ENCODE measurements at regions not wholly inside any gene's neighbourhood (a gene's known extent, or its start where the extent isn't known, plus 50 kb on each side); places are given as distances from the start of the nearest gene placed in this dataset.

- Histone ChIP-seq H3K23me2 (ENCODE audit: low read depth, low read length) (no peaks in the 10 kb centered on the region; the same call in 1 of the 2 replicates), H3K36me3 (ENCODE audit: control insufficient read depth in 2 of 4, insufficient read depth in 4 of 4, low read length in 3 of 4) (no peaks in the 10 kb centered on the region), H3K79me1 (ENCODE audit: low read depth, low read length) (no peaks in the 10 kb centered on the region), H3K9ac (replicated peaks in 1 of 4; ENCODE audit: extremely low read depth in 1 of 4, low read depth in 3 of 4, low read length in 3 of 4) (no peak overlapping the region), H2BK120ac (replicated peaks; ENCODE audit: low read depth, low read length) (no peak overlapping the region), H4K8ac (ENCODE audit: extremely low read depth, insufficient read depth, low read length) (no peak overlapping the region), H3K4ac (replicated peaks; ENCODE audit: insufficient read length, low read depth, low read length) (no peak overlapping the region), H4K20me1 (replicated peaks in 1 of 2; ENCODE audit: control insufficient read depth in 1 of 2, insufficient read depth in 2 of 2, low read length in 2 of 2) (no peaks in the 10 kb centered on the region), H2BK15ac (ENCODE audit: low read length) (no peak overlapping the region), H3K9me3 (ENCODE audit: insufficient read depth in 2 of 2, low read depth in 1 of 2, low read length in 1 of 2) (no peaks in the 10 kb centered on the region), H3K14ac (ENCODE audit: insufficient read length) (no peak overlapping the region), H2AFZ (ENCODE audit: low read length) (no peak overlapping the region), H3K27me3 (replicated peaks in 1 of 4; ENCODE audit: control insufficient read depth in 3 of 4, extremely low read depth in 1 of 4, insufficient read depth in 3 of 4, low read length in 3 of 4) (no peaks in the 10 kb centered on the region), H3K4me2 (ENCODE audit: insufficient read depth in 1 of 2, low read depth in 2 of 2, low read length in 2 of 2) (no peak overlapping the region), H4K5ac (ENCODE audit: insufficient read length, low read depth, low read length) (no peak overlapping the region), H2BK12ac (ENCODE audit: low read depth, low read length) (no peak overlapping the region), H2AK5ac (ENCODE audit: low read depth, low read length) (no peak overlapping the region), H2BK20ac (ENCODE audit: low read length) (no peak overlapping the region), H3K27ac (ENCODE audit: low read depth, low read length) (no peak overlapping the region), H3K4me3 (ENCODE audit: extremely low read depth in 1 of 4, insufficient read depth in 2 of 4, low read depth in 3 of 4, low read length in 4 of 4) (no peak overlapping the region), H2BK5ac (ENCODE audit: low read depth, low read length) (no peak overlapping the region), H3K18ac (ENCODE audit: extremely low read depth, low read length) (no peak overlapping the region), H3K4me1 (replicated peaks in 1 of 4; ENCODE audit: control insufficient read depth in 3 of 4, insufficient read depth in 4 of 4, low read length in 3 of 4) (no peaks in the 10 kb centered on the region), H4K91ac (replicated peaks; ENCODE audit: insufficient read length, low read length) (no peak overlapping the region), H3K23ac (ENCODE audit: insufficient read length) (no peak overlapping the region), H3K79me2 (ENCODE audit: control insufficient read depth in 1 of 2, insufficient read depth in 2 of 2, low read length in 2 of 2) (no peaks in the 10 kb centered on the region), H3K56ac (replicated peaks; ENCODE audit: insufficient read length, low read depth, low read length) (no peak overlapping the region)
- ChIA-PET CTCF (ENCODE audit: partially characterized antibody) (interaction anchor here (0.6 to 2.0 kb wide), 4 partner anchors 15 to 49 kb away, joined by 3 to 6 read pairs (median 4); no protein-coding TSS in a partner anchor), POLR2A (ENCODE audit: partially characterized antibody) (no interaction called here)
- DNase-seq (ENCODE audit: low read depth in 1 of 2, low spot score in 2 of 2) = no peak
- WGBS, 2 experiments (ENCODE audit: extremely low coverage in 1 of 2, insufficient coverage in 1 of 2, insufficient read length in 1 of 2, insufficient replicate concordance in 2 of 2, low coverage in 1 of 2, low lambda C conversion rate in 2 of 2, missing lambda C conversion rate in 1 of 2) = 93% methylated on average over 5 of the region's 5 CpGs; no CpG with 5 or more reads in 1 of the 2 experiments
- FAIRE-seq = no peak
- TF ChIP-seq FOSL1 (IDR thresholded peaks at IDR 0.05; ENCODE audit: insufficient read depth, low read depth, low read length) = no peak
- TF ChIP-seq SP4 (IDR thresholded peaks at IDR 0.05; ENCODE audit: low read length) = no peak
- TF ChIP-seq E2F6 (IDR thresholded peaks at IDR 0.05) = no peak
- no peak for TF ChIP-seq SIRT6 (IDR thresholded peaks at IDR 0.05; ENCODE audit: low read length)
- no peak for TF ChIP-seq RBBP5 (IDR thresholded peaks at IDR 0.05; ENCODE audit: borderline replicate concordance, low read depth, low read length)
- no peak for TF ChIP-seq MAFK (IDR thresholded peaks at IDR 0.05; ENCODE audit: low read depth, low read length)
- no peak for TF ChIP-seq EGR1 (IDR thresholded peaks at IDR 0.05; ENCODE audit: borderline replicate concordance, low read depth, low read length)
- TF ChIP-seq SUZ12 (IDR thresholded peaks at IDR 0.05; ENCODE audit: low read length) = no peak
- no peak for TF ChIP-seq CBX8 (IDR thresholded peaks at IDR 0.05; ENCODE audit: borderline replicate concordance, low read depth, low read length)
- no peak for TF ChIP-seq BACH1 (IDR thresholded peaks at IDR 0.05; ENCODE audit: low read length)
- TF ChIP-seq CHD2 (IDR thresholded peaks at IDR 0.05; ENCODE audit: low read length) = no peak
- no peak for TF ChIP-seq RXRA (IDR thresholded peaks at IDR 0.05; ENCODE audit: insufficient read depth, low read depth, low read length)
- TF ChIP-seq RNF2 (IDR thresholded peaks at IDR 0.05; ENCODE audit: borderline replicate concordance, low read depth, low read length, missing control alignments, poor library complexity, severe bottlenecking) = no peak
- TF ChIP-seq ASH2L (IDR thresholded peaks at IDR 0.05; ENCODE audit: low read length) = no peak
- no peak for TF ChIP-seq TBP (IDR thresholded peaks at IDR 0.05; ENCODE audit: low read depth, low read length)
- no peak for TF ChIP-seq TAF1 (IDR thresholded peaks at IDR 0.05; ENCODE audit: low read depth, low read length)
These were observed 313.9 kb upstream of the ROBO2 start for GRCh38 chr3:76726034-76726433.

All from H1 (cell line).